Suprapubic skin (tissue), 3 donors: ENCODE measurements at regions not wholly inside any gene's neighbourhood (a gene's known extent, or its start where the extent isn't known, plus 50 kb on each side); places are given as distances from the start of the nearest gene placed in this dataset.

Experiments
- CTCF ChIP-seq, 2 donors: fragments of 200-600 bp in 1 of 2; fragments of 450-650 bp in 1 of 2; sonication (generic) in 1 of 2; IDR thresholded peaks; one replicate each; pipeline ENCODE4 v1.5.1; 2016 to 2019; ENCODE audit warnings: antibody characterized with exemption in 2 of 2, mild to moderate bottlenecking in 1 of 2, moderate library complexity in 1 of 2
- POLR2AphosphoS5 ChIP-seq, 3 donors: sonication (generic); formaldehyde crosslinking; IDR thresholded peaks; one replicate each; pipeline ENCODE4 v1.6.1; 2017; ENCODE audit warnings: antibody characterized with exemption in 3 of 3

- TF ChIP-seq POLR2AphosphoS5 (IDR thresholded peaks at IDR 0.05) (no peak), CTCF (IDR thresholded peaks at IDR 0.05) (no peak)
Observed at GRCh38 chr11:32013603-32014002, 77.3 kb upstream of the RCN1 start.
